Mucosa of descending colon (tissue), 3 donors: ENCODE measurements at regions not wholly inside any gene's neighbourhood (a gene's known extent, or its start where the extent isn't known, plus 50 kb on each side); places are given as distances from the start of the nearest gene placed in this dataset.

Experiments used
- ATAC-seq: fragments of 200-7000 bp; cut with Tn5 transposase; one replicate; pipeline ENCODE4 v1.9.1; 2020; ENCODE audit warnings: mild to moderate bottlenecking, moderate library complexity
- DNase-seq, 3 donors: peaks; one replicate each; pipeline ENCODE4 v3.0.0-alpha.2; 2020
- H3K36me3 ChIP-seq: fragments of 200-600 bp; one replicate; pipeline ENCODE4 v1.8.0; 2021; ENCODE audit warnings: low read depth, mild to moderate bottlenecking
- H3K4me1 ChIP-seq: fragments of 200-600 bp; one replicate; pipeline ENCODE4 v1.8.0; 2021; ENCODE audit warnings: low read depth, mild to moderate bottlenecking
- H3K4me3 ChIP-seq: fragments of 200-600 bp; one replicate; pipeline ENCODE4 v1.8.0; 2021; ENCODE audit warnings: mild to moderate bottlenecking
- H3K9me3 ChIP-seq: fragments of 200-600 bp; one replicate; pipeline ENCODE4 v1.8.0; 2021; ENCODE audit warnings: mild to moderate bottlenecking
- CTCF ChIP-seq: fragments of 200-600 bp; IDR thresholded peaks from one replicate; pipeline ENCODE4 v1.8.0; 2022; ENCODE audit warnings: antibody characterized with exemption, mild to moderate bottlenecking
- intact Hi-C, 2 donors: fragments of 100-400 bp; cut with DNase I in 1 of 2; cut with micrococcal nuclease in 1 of 2; formaldehyde crosslinking; loops; one replicate each; pipeline versions ENCODE4 v1.11.0 to v1.11.1; 2022; cut with DNase I, micrococcal nuclease
- donor health status: DM: no; HTN: no; CAD: no; lungs with moderate emphysema.
- donor health status: DM: no; HTN: no; CAD: no.
- donor health status: DM: no; HTN: yes; CAD: no.

GRCh38 chr10:28188526-28188925 is 114.3 kb downstream of the MPP7 start:
- no peak for ATAC-seq
- no peak for DNase-seq
- Histone ChIP-seq H3K4me1 (no peaks in the 10 kb centered on the region), H3K36me3 (no peaks in the 10 kb centered on the region), H3K4me3 (no peak overlapping the region), H3K9me3 (no peaks in the 10 kb centered on the region)
- TF ChIP-seq CTCF, result no peak
- intact Hi-C loops, result no loop called here

GRCh38 chr10:28186887-28187578 is 115.8 kb downstream of the MPP7 start:
- Histone ChIP-seq H3K4me1 (no peaks in the 10 kb centered on the region), H3K9me3 (no peaks in the 10 kb centered on the region), H3K4me3 (no peak overlapping the region), H3K36me3 (no peaks in the 10 kb centered on the region)
- intact Hi-C loops, result no loop called here
- ATAC-seq, result no peak
- no peak for DNase-seq
- no peak for TF ChIP-seq CTCF

GRCh38 chr10:28186461-28186860 is 116.4 kb downstream of the MPP7 start:
- intact Hi-C loops, result no loop called here
- Histone ChIP-seq H3K4me1 (no peaks in the 10 kb centered on the region), H3K4me3 (no peak overlapping the region), H3K36me3 (no peaks in the 10 kb centered on the region), H3K9me3 (no peaks in the 10 kb centered on the region)
- DNase-seq, result no peak
- no peak for ATAC-seq
- TF ChIP-seq CTCF, result no peak

GRCh38 chr10:28184810-28185209 is 118.1 kb downstream of the MPP7 start:
- intact Hi-C loops, result no loop called here
- no peaks in the 10 kb centered on the region for H3K4me1 ChIP-seq
- H3K36me3 ChIP-seq, result no peaks in the 10 kb centered on the region
- TF ChIP-seq CTCF, result no peak
- H3K9me3 ChIP-seq, result no peaks in the 10 kb centered on the region
- DNase-seq (no peak), ATAC-seq (no peak)
- H3K4me3 ChIP-seq, result no peak overlapping the region

GRCh38 chr10:28181478-28182096 is 121.3 kb downstream of the MPP7 start:
- Histone ChIP-seq H3K9me3 (no peaks in the 10 kb centered on the region), H3K36me3 (no peaks in the 10 kb centered on the region), H3K4me1 (peaks cover 11% of the 10 kb centered on the region), H3K4me3 (no peak overlapping the region)
- no peak for DNase-seq
- intact Hi-C loops, result no loop called here
- no peak for ATAC-seq
- no peak for TF ChIP-seq CTCF
